ENCODE measurements at regions not wholly inside any gene's neighbourhood (a gene's known extent, or its start where the extent isn't known, plus 50 kb on each side); places are given as distances from the start of the nearest gene placed in this dataset.

GRCh38 chr13:50757008-50757407 lies 86.5 kb downstream of the DLEU7 start:
- no peaks in the 10 kb centered on the region for H3K27me3 ChIP-seq
- H3K36me3 ChIP-seq: no peaks in the 10 kb centered on the region
- TF ChIP-seq, protein P1, sequence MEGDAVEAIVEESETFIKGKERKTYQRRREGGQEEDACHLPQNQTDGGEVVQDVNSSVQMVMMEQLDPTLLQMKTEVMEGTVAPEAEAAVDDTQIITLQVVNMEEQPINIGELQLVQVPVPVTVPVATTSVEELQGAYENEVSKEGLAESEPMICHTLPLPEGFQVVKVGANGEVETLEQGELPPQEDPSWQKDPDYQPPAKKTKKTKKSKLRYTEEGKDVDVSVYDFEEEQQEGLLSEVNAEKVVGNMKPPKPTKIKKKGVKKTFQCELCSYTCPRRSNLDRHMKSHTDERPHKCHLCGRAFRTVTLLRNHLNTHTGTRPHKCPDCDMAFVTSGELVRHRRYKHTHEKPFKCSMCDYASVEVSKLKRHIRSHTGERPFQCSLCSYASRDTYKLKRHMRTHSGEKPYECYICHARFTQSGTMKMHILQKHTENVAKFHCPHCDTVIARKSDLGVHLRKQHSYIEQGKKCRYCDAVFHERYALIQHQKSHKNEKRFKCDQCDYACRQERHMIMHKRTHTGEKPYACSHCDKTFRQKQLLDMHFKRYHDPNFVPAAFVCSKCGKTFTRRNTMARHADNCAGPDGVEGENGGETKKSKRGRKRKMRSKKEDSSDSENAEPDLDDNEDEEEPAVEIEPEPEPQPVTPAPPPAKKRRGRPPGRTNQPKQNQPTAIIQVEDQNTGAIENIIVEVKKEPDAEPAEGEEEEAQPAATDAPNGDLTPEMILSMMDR (IDR thresholded peaks at IDR 0.05): no peak
- no peak overlapping the region for H3K4me3 ChIP-seq (ENCODE audit: low read depth in 1 of 2, low read length in 1 of 2)
- H3K4me1 ChIP-seq (ENCODE audit: control insufficient read depth in 1 of 2, insufficient read depth in 1 of 2, low read depth in 1 of 2, low read length in 1 of 2): no peaks in the 10 kb centered on the region
- no peaks in the 10 kb centered on the region for H3K9me3 ChIP-seq
- H3K27ac ChIP-seq: no peak overlapping the region

DNA sequence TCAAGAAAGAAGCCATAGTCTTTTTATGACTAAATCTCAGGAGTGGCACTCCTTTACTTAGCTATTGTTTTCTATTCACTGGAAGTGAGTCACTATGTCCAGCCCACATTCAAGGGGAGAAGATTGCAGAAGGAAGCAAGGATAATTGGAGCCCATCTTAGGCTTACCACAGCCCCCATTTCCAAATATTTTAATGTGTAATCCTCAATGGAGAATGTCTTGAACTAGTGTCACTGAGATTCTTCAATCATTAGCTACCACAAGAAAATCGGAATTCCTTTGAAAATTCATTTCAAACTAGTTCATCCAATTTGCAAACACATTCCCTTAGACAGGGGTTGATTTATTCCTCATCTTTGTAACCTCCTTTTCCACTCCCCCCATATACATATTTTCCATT lies 84.7 kb downstream of the DLEU7 start:
- H3K27ac ChIP-seq: no peak overlapping the region

DNA sequence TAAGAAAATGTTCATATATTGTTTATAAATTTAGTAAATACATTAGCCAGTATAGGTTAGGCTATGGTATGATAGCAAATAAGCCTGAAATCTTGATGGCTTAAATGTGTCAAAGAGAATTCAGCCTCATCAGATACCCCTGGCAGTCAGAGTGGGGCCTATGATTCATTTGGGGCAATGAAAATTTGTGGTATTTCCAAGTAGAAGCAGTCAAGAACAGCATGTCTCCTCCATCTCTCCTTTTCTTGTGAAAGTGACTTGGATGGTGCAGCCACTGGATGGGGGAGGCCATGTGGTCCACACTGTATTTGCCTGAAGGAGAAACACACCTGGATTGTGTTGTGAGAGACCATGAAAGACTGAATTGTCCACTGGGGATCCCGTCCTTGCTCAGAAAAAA lies 82.7 kb downstream of the DLEU7 start:
- no peaks in the 10 kb centered on the region for H3K36me3 ChIP-seq
- no peak overlapping the region for H3K4me3 ChIP-seq (ENCODE audit: low read depth in 1 of 2, low read length in 1 of 2)
- TF ChIP-seq, protein P1 (IDR thresholded peaks at IDR 0.05): no peak
- no peaks in the 10 kb centered on the region for H3K27me3 ChIP-seq
- no peak overlapping the region for H3K27ac ChIP-seq
- no peaks in the 10 kb centered on the region for H3K9me3 ChIP-seq
- no peaks in the 10 kb centered on the region for H3K4me1 ChIP-seq (ENCODE audit: control insufficient read depth in 1 of 2, insufficient read depth in 1 of 2, low read depth in 1 of 2, low read length in 1 of 2)

More for the DNA sequence above, 84.7 kb downstream of the DLEU7 start:
- Histone ChIP-seq H3K27me3 (no peaks in the 10 kb centered on the region), H3K4me1 (ENCODE audit: control insufficient read depth in 1 of 2, insufficient read depth in 1 of 2, low read depth in 1 of 2, low read length in 1 of 2) (no peaks in the 10 kb centered on the region), H3K9me3 (no peaks in the 10 kb centered on the region), H3K36me3 (no peaks in the 10 kb centered on the region), H3K4me3 (ENCODE audit: low read depth in 1 of 2, low read length in 1 of 2) (no peak overlapping the region)
- TF ChIP-seq, protein P1 (IDR thresholded peaks at IDR 0.05): no peak

- Histone ChIP-seq H3K9me3 (no peaks in the 10 kb centered on the region), H3K27me3 (no peaks in the 10 kb centered on the region), H3K4me1 (ENCODE audit: control insufficient read depth in 1 of 2, insufficient read depth in 1 of 2, low read depth in 1 of 2, low read length in 1 of 2) (no peaks in the 10 kb centered on the region), H3K27ac (no peak overlapping the region), H3K4me3 (ENCODE audit: low read depth in 1 of 2, low read length in 1 of 2) (no peak overlapping the region), H3K36me3 (no peaks in the 10 kb centered on the region)
- TF ChIP-seq, protein P1 (IDR thresholded peaks at IDR 0.05): no peak
Measured at GRCh38 chr13:50761406-50761805, 82.1 kb downstream of the DLEU7 start.

GRCh38 chr13:50762969-50763567 lies 80.4 kb downstream of the DLEU7 start:
- H3K27me3 ChIP-seq: no peaks in the 10 kb centered on the region
- no peaks in the 10 kb centered on the region for H3K4me1 ChIP-seq (ENCODE audit: control insufficient read depth in 1 of 2, insufficient read depth in 1 of 2, low read depth in 1 of 2, low read length in 1 of 2)
- H3K4me3 ChIP-seq (ENCODE audit: low read depth in 1 of 2, low read length in 1 of 2): no peak overlapping the region
- no peak overlapping the region for H3K27ac ChIP-seq
- no peaks in the 10 kb centered on the region for H3K36me3 ChIP-seq
- no peaks in the 10 kb centered on the region for H3K9me3 ChIP-seq
- TF ChIP-seq, protein P1 (IDR thresholded peaks at IDR 0.05): no peak
